ENCODE measurements at regions not wholly inside any gene's neighbourhood (a gene's known extent, or its start where the extent isn't known, plus 50 kb on each side); places are given as distances from the start of the nearest gene placed in this dataset.

GRCh38 chr13:88360761-88361160 lies 689.6 kb downstream of the SLITRK5 start:
- TF ChIP-seq GATA2 (IDR thresholded peaks at IDR 0.05; ENCODE audit: low read depth, low read length) = no peak
- no peak for TF ChIP-seq GATA3 (IDR thresholded peaks at IDR 0.05; ENCODE audit: low read depth, low read length)

Data from SH-SY5Y (cell line).